ENCODE measurements at regions not wholly inside any gene's neighbourhood (a gene's known extent, or its start where the extent isn't known, plus 50 kb on each side); places are given as distances from the start of the nearest gene placed in this dataset.

DNA sequence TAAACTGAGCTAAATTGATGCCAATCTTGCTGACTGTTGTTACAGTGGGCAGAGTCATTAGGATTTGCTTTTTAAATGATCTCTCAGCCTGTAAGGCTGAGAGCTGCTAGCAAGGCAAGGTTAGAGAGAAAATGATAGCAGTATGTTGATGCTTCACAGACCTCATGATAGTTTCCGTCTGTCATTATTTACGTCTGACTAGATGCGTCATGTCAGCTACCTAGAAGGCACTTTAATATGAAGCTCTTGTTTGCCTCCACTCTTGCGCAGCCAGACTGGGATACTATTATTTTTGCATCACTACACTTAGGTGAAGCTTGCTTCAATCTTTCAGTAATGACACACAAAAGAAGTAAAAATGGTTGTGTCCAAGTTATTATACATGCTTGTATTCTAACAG lies 313.8 kb downstream of the LNPK start:
- no peak for DNase-seq
- no peaks in the 10 kb centered on the region for H3K9me3 Mint-ChIP-seq
- H3K36me3 Mint-ChIP-seq (ENCODE audit: low read depth) = no peaks in the 10 kb centered on the region
- TF ChIP-seq, protein P1, sequence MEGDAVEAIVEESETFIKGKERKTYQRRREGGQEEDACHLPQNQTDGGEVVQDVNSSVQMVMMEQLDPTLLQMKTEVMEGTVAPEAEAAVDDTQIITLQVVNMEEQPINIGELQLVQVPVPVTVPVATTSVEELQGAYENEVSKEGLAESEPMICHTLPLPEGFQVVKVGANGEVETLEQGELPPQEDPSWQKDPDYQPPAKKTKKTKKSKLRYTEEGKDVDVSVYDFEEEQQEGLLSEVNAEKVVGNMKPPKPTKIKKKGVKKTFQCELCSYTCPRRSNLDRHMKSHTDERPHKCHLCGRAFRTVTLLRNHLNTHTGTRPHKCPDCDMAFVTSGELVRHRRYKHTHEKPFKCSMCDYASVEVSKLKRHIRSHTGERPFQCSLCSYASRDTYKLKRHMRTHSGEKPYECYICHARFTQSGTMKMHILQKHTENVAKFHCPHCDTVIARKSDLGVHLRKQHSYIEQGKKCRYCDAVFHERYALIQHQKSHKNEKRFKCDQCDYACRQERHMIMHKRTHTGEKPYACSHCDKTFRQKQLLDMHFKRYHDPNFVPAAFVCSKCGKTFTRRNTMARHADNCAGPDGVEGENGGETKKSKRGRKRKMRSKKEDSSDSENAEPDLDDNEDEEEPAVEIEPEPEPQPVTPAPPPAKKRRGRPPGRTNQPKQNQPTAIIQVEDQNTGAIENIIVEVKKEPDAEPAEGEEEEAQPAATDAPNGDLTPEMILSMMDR (IDR thresholded peaks at IDR 0.05) = no peak
- no peaks in the 10 kb centered on the region for H3K4me1 Mint-ChIP-seq
- peaks cover 24% of the 10 kb centered on the region for H3K27me3 Mint-ChIP-seq (ENCODE audit: low read depth, poor library complexity)
- H3K27ac Mint-ChIP-seq = no peak overlapping the region
- no peak overlapping the region for H3K4me3 Mint-ChIP-seq

DNA sequence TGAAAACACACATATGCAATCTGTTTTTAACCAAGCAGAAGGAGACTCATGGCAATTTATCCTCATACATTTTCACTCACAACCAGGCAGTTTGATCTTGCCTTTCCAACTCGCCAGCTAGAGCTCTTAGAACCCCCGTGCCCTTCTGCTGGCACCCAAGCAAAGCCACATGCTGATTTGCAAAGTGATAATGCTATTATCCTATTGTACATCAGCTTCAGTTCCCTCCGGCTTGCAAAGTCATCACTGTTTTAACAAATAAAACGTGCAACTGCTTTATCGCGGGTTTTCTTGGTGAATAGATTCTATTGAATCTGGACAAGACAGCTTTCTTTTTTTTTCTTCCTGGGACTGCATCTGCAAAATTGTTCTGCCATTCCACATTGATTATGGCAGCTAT lies 314.6 kb downstream of the LNPK start:
- Mint-ChIP-seq H3K36me3 (ENCODE audit: low read depth) (no peaks in the 10 kb centered on the region), H3K27me3 (ENCODE audit: low read depth, poor library complexity) (peaks cover 24% of the 10 kb centered on the region), H3K4me1 (no peaks in the 10 kb centered on the region), H3K4me3 (no peak overlapping the region), H3K27ac (no peak overlapping the region), H3K9me3 (no peaks in the 10 kb centered on the region)
- no peak for DNase-seq
- TF ChIP-seq, protein P1 (IDR thresholded peaks at IDR 0.05) = no peak

DNA sequence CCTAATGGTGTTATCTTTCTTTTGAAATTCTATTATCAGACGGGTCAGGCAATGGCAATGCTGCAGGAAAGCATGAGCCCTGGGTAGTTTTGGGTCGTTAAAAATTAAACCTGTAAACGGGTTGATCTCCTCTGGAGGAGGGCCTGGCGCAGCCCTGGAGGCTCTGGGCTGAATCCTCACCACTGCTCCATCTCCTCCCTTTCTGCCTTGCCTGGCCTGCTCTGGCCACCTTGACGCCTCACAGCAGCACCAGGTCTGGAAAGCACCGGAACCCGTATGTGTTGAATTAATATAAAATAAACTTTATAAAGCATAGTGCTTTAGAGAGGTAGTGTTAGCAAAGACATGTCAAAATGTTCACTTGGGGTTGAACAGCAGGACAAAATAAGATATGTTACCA lies 316.1 kb downstream of the LNPK start:
- H3K27me3 Mint-ChIP-seq (ENCODE audit: low read depth, poor library complexity) = peaks cover 24% of the 10 kb centered on the region
- no peaks in the 10 kb centered on the region for H3K4me1 Mint-ChIP-seq
- DNase-seq = no peak
- no peaks in the 10 kb centered on the region for H3K36me3 Mint-ChIP-seq (ENCODE audit: low read depth)
- TF ChIP-seq, protein P1 (IDR thresholded peaks at IDR 0.05) = no peak
- H3K9me3 Mint-ChIP-seq = no peaks in the 10 kb centered on the region
- no peak overlapping the region for H3K27ac Mint-ChIP-seq
- no peak overlapping the region for H3K4me3 Mint-ChIP-seq

- no peak overlapping the region for H3K4me3 Mint-ChIP-seq
- no peak for DNase-seq
- no peaks in the 10 kb centered on the region for H3K36me3 Mint-ChIP-seq (ENCODE audit: low read depth)
- H3K9me3 Mint-ChIP-seq = no peaks in the 10 kb centered on the region
- H3K27me3 Mint-ChIP-seq (ENCODE audit: low read depth, poor library complexity) = peaks cover 20% of the 10 kb centered on the region
- no peaks in the 10 kb centered on the region for H3K4me1 Mint-ChIP-seq
- H3K27ac Mint-ChIP-seq = no peak overlapping the region
- TF ChIP-seq, protein P1 (IDR thresholded peaks at IDR 0.05) = no peak
Observed at GRCh38 chr2:175684466-175684865, 317.6 kb downstream of the LNPK start.

DNA sequence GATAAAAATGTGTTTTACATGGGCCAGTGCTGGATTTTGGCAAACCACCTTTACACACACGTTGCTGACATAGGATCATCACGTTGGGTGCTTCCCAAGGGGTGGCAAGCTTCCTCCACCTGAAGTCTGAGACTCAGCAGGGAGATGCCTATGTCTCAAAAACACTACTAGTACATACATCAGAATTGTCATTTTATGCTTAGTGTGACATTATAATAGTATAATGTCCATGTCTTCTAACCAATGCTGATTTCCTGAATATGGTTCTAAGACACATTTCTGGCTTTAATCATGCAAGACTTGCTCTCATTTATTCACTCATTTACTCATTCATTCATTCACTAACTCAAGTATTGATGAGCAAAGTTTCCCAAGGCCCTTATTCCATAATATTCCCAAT lies 322.3 kb downstream of the LNPK start:
- peaks cover 5% of the 10 kb centered on the region for H3K4me1 Mint-ChIP-seq
- peaks cover 5% of the 10 kb centered on the region for H3K9me3 Mint-ChIP-seq
- no peak overlapping the region for H3K27ac Mint-ChIP-seq
- H3K27me3 Mint-ChIP-seq (ENCODE audit: low read depth, poor library complexity) = no peaks in the 10 kb centered on the region
- H3K36me3 Mint-ChIP-seq (ENCODE audit: low read depth) = no peaks in the 10 kb centered on the region
- no peak for DNase-seq
- no peak overlapping the region for H3K4me3 Mint-ChIP-seq
- TF ChIP-seq, protein P1 (IDR thresholded peaks at IDR 0.05) = no peak

DNA sequence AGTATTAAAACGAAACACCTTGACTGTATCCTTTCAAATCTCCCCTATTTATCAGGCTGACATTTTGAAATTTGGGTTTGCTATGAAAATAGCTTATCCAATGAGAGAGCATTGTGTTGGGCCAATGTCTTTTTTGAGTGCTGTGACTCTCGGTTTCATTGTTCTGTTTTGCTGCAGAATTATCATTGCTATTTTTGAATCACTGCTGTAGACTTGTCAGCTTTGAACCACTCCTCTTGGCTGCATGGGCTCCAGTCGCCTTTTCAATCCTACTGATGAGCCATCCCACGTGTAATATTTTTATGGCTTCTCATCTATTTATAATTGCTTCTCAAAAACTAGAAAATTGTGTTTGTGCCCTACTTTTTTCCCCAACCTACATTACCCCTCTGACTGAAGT lies 322.8 kb downstream of the LNPK start:
- Mint-ChIP-seq H3K9me3 (peaks cover 8% of the 10 kb centered on the region), H3K27me3 (ENCODE audit: low read depth, poor library complexity) (no peaks in the 10 kb centered on the region), H3K36me3 (ENCODE audit: low read depth) (no peaks in the 10 kb centered on the region), H3K4me3 (no peak overlapping the region), H3K4me1 (peaks cover 5% of the 10 kb centered on the region), H3K27ac (no peak overlapping the region)
- TF ChIP-seq, protein P1 (IDR thresholded peaks at IDR 0.05) = no peak
- no peak for DNase-seq

Data from nephron progenitor cell (in vitro differentiated cells).